ENCODE measurements at regions not wholly inside any gene's neighbourhood (a gene's known extent, or its start where the extent isn't known, plus 50 kb on each side); places are given as distances from the start of the nearest gene placed in this dataset.

DNA sequence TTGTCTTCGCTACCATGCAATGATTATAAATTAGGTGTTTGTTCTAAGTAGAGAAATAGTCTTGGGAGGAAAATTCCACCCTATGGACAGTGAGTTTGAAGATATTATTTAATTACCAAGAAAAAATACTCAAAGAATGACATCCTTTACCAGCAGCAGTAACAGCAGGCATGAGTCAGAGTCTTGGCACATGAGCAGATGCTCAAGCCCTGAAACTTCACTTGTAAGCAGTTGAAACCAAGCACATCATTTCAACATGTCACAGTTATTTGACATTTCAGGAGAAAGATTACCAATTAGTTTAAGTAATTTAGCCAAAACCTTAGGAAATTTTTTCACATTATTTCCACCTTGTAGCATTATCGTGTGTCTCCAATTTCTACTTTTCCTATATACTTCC, 99.2 kb downstream of the C12orf50 start:
- Histone ChIP-seq H3K4me1 (no peaks in the 10 kb centered on the region), H3K4me3 (no peak overlapping the region), H3K9me3 (no peaks in the 10 kb centered on the region), H3K27ac (no peak overlapping the region), H3K27me3 (no peaks in the 10 kb centered on the region), H3K36me3 (no peaks in the 10 kb centered on the region)
- intact Hi-C loops (cut with DNase I), result no loop called here
- no peak for DNase-seq
- TF ChIP-seq CTCF (IDR thresholded peaks at IDR 0.05) (no peak), POLR2A (IDR thresholded peaks at IDR 0.05) (no peak)
- WGBS (ENCODE audit: insufficient coverage, low coverage, low lambda C conversion rate, missing lambda C conversion rate), result 49% methylated on average over 2 of the region's 2 CpGs
- no peak for ATAC-seq

DNA sequence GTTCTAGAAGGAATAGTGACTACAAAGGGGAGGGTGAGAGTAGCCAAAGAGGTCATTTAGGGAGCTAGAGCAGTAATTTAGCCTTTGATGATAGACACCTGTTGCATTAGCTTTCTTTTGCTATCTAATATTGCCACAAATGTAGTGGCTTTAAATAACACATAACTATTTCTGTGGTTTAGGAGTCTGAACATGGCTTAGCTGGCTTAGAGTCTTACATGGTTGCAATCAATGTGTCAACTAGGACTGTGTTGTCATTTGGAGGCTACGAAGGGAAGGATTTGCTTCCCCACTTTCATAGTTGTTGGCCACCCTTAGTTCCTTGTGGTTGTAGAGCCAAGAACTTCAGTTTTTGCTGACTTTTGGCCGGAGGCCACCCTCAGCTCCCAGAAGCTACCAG, 99.9 kb downstream of the C12orf50 start:
- WGBS (ENCODE audit: insufficient coverage, low coverage, low lambda C conversion rate, missing lambda C conversion rate), result 33% methylated on average over 2 of the region's 2 CpGs
- ATAC-seq (no peak), DNase-seq (no peak)
- no peak overlapping the region for H3K4me3 ChIP-seq
- H3K27ac ChIP-seq, result no peak overlapping the region
- H3K36me3 ChIP-seq, result no peaks in the 10 kb centered on the region
- no peaks in the 10 kb centered on the region for H3K27me3 ChIP-seq
- no peaks in the 10 kb centered on the region for H3K4me1 ChIP-seq
- TF ChIP-seq CTCF (IDR thresholded peaks at IDR 0.05), result no peak
- no peak for TF ChIP-seq POLR2A (IDR thresholded peaks at IDR 0.05)
- H3K9me3 ChIP-seq, result no peaks in the 10 kb centered on the region
- intact Hi-C loops (cut with DNase I), result no loop called here

DNA sequence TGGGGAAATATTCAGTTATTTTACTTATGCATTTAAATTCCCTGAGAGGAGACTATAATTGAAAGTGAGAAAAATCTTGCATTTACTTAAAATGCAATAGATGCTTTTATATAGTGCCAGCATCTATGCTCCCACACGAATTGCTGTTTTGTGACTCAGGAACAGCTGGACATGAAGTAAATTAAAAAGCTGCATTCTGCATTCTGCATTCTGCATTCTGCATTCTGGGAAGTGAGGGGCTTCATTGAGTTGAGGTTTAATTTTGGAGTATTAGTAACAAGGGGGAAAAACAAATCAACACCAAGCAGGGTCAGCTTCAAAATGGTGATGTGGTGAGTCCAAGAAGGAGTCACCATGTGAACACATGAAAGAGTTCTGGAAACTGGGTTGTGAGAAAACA, 101.2 kb downstream of the C12orf50 start:
- Histone ChIP-seq H3K4me3 (no peak overlapping the region), H3K36me3 (no peaks in the 10 kb centered on the region), H3K4me1 (no peaks in the 10 kb centered on the region), H3K27me3 (no peaks in the 10 kb centered on the region), H3K27ac (no peak overlapping the region), H3K9me3 (no peaks in the 10 kb centered on the region)
- intact Hi-C loops (cut with DNase I), result no loop called here
- DNase-seq, result no peak
- ATAC-seq, result no peak
- 0% methylated on average over 1 of the region's 1 CpG for WGBS (ENCODE audit: insufficient coverage, low coverage, low lambda C conversion rate, missing lambda C conversion rate)
- TF ChIP-seq CTCF (IDR thresholded peaks at IDR 0.05), result no peak
- TF ChIP-seq POLR2A (IDR thresholded peaks at IDR 0.05), result no peak

GRCh38 chr12:87925021-87925420, 104.2 kb downstream of the C12orf50 start:
- no peaks in the 10 kb centered on the region for H3K4me1 ChIP-seq
- DNase-seq, result no peak
- H3K9me3 ChIP-seq, result no peaks in the 10 kb centered on the region
- no peak overlapping the region for H3K4me3 ChIP-seq
- no peak overlapping the region for H3K27ac ChIP-seq
- WGBS (ENCODE audit: insufficient coverage, low coverage, low lambda C conversion rate, missing lambda C conversion rate), result 58% methylated on average over 2 of the region's 2 CpGs
- no peak for TF ChIP-seq CTCF (IDR thresholded peaks at IDR 0.05)
- no peak for TF ChIP-seq POLR2A (IDR thresholded peaks at IDR 0.05)
- no peaks in the 10 kb centered on the region for H3K36me3 ChIP-seq
- intact Hi-C loops (cut with DNase I), result no loop called here
- ATAC-seq, result no peak
- no peaks in the 10 kb centered on the region for H3K27me3 ChIP-seq

DNA sequence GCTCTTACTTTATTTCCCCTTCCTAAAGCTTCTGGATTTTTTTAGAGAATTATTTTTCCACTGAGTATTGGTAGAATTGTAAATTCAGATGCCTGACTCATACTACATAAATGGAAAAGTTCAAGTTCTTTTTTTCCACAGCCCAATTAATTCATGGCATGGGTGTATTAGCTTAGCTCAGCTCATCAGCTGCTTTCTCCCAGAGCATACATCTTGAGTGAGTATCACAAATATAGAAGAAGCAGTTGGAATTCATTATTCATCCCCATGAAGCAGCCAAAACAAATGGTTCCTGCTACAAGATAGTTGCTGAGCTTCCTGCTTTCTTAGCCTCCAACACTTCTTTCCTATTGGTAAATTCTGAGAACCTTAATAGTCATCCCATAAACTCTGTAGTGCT, 105.1 kb downstream of the C12orf50 start:
- Histone ChIP-seq H3K27ac (no peak overlapping the region), H3K36me3 (no peaks in the 10 kb centered on the region), H3K9me3 (no peaks in the 10 kb centered on the region), H3K27me3 (no peaks in the 10 kb centered on the region), H3K4me3 (no peak overlapping the region), H3K4me1 (no peaks in the 10 kb centered on the region)
- intact Hi-C loops (cut with DNase I), result no loop called here
- no peak for TF ChIP-seq CTCF (IDR thresholded peaks at IDR 0.05)
- no peak for TF ChIP-seq POLR2A (IDR thresholded peaks at IDR 0.05)
- DNase-seq (no peak), ATAC-seq (no peak)
